H9 (cell line): ENCODE measurements at regions not wholly inside any gene's neighbourhood (a gene's known extent, or its start where the extent isn't known, plus 50 kb on each side); places are given as distances from the start of the nearest gene placed in this dataset.

ENCODE experiments used
- DNase-seq: peaks from one replicate; pipeline ENCODE4 v3.0.0-alpha.2; 2017
- H2AFZ ChIP-seq: one replicate; pipeline ENCODE4 v1.6.1; 2013; ENCODE audit warnings: mild to moderate bottlenecking, low read length, control low read depth, moderate library complexity
- H2AK5ac ChIP-seq: 2 replicates; pipeline ENCODE4 v1.6.1; 2013; ENCODE audit warnings: low read length, control low read depth, mixed read lengths; ENCODE audit not compliant: insufficient read length
- H2BK120ac ChIP-seq: one replicate; pipeline ENCODE4 v1.6.1; 2013; ENCODE audit warnings: low read depth, mild to moderate bottlenecking, low read length, control low read depth, inconsistent platforms; ENCODE audit not compliant: poor library complexity, severe bottlenecking
- H2BK12ac ChIP-seq: 2 replicates; pipeline ENCODE4 v1.6.1; 2013; ENCODE audit warnings: low read length, control low read depth, mixed read lengths, low read depth; ENCODE audit not compliant: insufficient read length
- H2BK15ac ChIP-seq: 2 replicates; pipeline ENCODE4 v1.6.1; 2013; ENCODE audit warnings: low read depth, low read length, control low read depth
- H2BK20ac ChIP-seq: one replicate; pipeline ENCODE4 v1.6.1; 2013; ENCODE audit warnings: low read depth, mild to moderate bottlenecking, low read length, control low read depth, inconsistent platforms; ENCODE audit not compliant: poor library complexity, severe bottlenecking
- H2BK5ac ChIP-seq: 2 replicates; pipeline ENCODE4 v1.6.1; 2013; ENCODE audit warnings: low read length, control low read depth, mixed read lengths; ENCODE audit not compliant: insufficient read length
- H3K14ac ChIP-seq: 2 replicates; pipeline ENCODE4 v1.6.1; 2013; ENCODE audit warnings: low read length, control low read depth; ENCODE audit not compliant: insufficient read depth
- H3K18ac ChIP-seq: 2 replicates; pipeline ENCODE4 v1.6.1; 2013; ENCODE audit warnings: low read depth, mild to moderate bottlenecking, mixed read lengths, low read length, control low read depth; ENCODE audit not compliant: insufficient read length
- H3K23ac ChIP-seq: 2 replicates; pipeline ENCODE4 v1.6.1; 2013; ENCODE audit warnings: low read length, control low read depth, mixed read lengths, low read depth; ENCODE audit not compliant: insufficient read length
- H3K23me2 ChIP-seq: 2 replicates; pipeline ENCODE4 v1.6.1; 2013; ENCODE audit warnings: low read depth, mild to moderate bottlenecking, mixed read lengths, low read length, control low read depth; ENCODE audit not compliant: insufficient read length, poor library complexity, severe bottlenecking
- H3K27ac ChIP-seq: 2 replicates; pipeline ENCODE4 v1.5.1; 2013; ENCODE audit warnings: low read length, control low read depth, mixed read lengths, low read depth; ENCODE audit not compliant: insufficient read length
- H3K27me3 ChIP-seq: 2 replicates; pipeline ENCODE4 v1.6.1; 2013; ENCODE audit warnings: low read length, control low read depth, inconsistent platforms; ENCODE audit not compliant: insufficient read depth
- H3K4ac ChIP-seq: 2 replicates; pipeline ENCODE4 v1.6.1; 2013; ENCODE audit warnings: low read depth, mild to moderate bottlenecking, control low read depth, inconsistent platforms, low read length, moderate library complexity
- H3K4me1 ChIP-seq: 2 replicates; pipeline ENCODE4 v1.6.1; 2013; ENCODE audit warnings: low read length, control low read depth, inconsistent platforms; ENCODE audit not compliant: insufficient read depth
- H3K4me2 ChIP-seq: 2 replicates; pipeline ENCODE4 v1.6.1; 2013; ENCODE audit warnings: low read length, control low read depth, mixed read lengths; ENCODE audit not compliant: insufficient read length, insufficient read depth
- H3K56ac ChIP-seq: 2 replicates; pipeline ENCODE4 v1.6.1; 2013; ENCODE audit warnings: low read depth, mild to moderate bottlenecking, mixed read lengths, low read length, control low read depth; ENCODE audit not compliant: insufficient read length
- H3K79me1 ChIP-seq: 2 replicates; pipeline ENCODE4 v1.6.1; 2013; ENCODE audit warnings: low read depth, mild to moderate bottlenecking, moderate library complexity, low read length, control low read depth, inconsistent platforms; ENCODE audit not compliant: insufficient read depth, poor library complexity, severe bottlenecking
- H3K79me2 ChIP-seq: 2 replicates; pipeline ENCODE4 v1.6.1; 2013; ENCODE audit warnings: low read length, control low read depth, inconsistent platforms; ENCODE audit not compliant: insufficient read depth
- H3K9ac ChIP-seq: 2 replicates; pipeline ENCODE4 v1.6.1; 2013; ENCODE audit warnings: low read length, control low read depth, mixed read lengths; ENCODE audit not compliant: insufficient read length; ENCODE audit errors: extremely low read depth
- H3K9me3 ChIP-seq: one replicate; pipeline ENCODE4 v1.6.1; 2013; ENCODE audit warnings: low read depth, low read length, inconsistent platforms; ENCODE audit not compliant: control insufficient read depth
- H3T11ph ChIP-seq: one replicate; pipeline ENCODE4 v1.6.1; 2013; ENCODE audit warnings: mild to moderate bottlenecking, low read length, control low read depth, inconsistent platforms
- H4K20me1 ChIP-seq: one replicate; pipeline ENCODE4 v1.6.1; 2013; ENCODE audit not compliant: control insufficient read depth, insufficient read length, insufficient read depth
- H4K5ac ChIP-seq: 2 replicates; pipeline ENCODE4 v1.6.1; 2013; ENCODE audit warnings: low read depth, mild to moderate bottlenecking, mixed read lengths, low read length, control low read depth; ENCODE audit not compliant: insufficient read length
- H4K8ac ChIP-seq: replicated peaks from 2 replicates; pipeline ENCODE4 v1.6.1; 2013; ENCODE audit warnings: low read length, control low read depth, mixed read lengths, low read depth; ENCODE audit not compliant: insufficient read length
- H4K91ac ChIP-seq: 2 replicates; pipeline ENCODE4 v1.6.1; 2013; ENCODE audit warnings: low read depth, mild to moderate bottlenecking, moderate library complexity, mixed read lengths, low read length, control low read depth; ENCODE audit not compliant: insufficient read length
- H3K27ac Mint-ChIP-seq, 3 experiments: 2 replicates in 2 of 3; 3 replicates in 1 of 3; pipeline ENCODE4 v1.8.0; 2020 to 2021; ENCODE audit warnings: mixed read lengths in 3 of 3, mild to moderate bottlenecking in 1 of 3, moderate library complexity in 1 of 3
- H3K27me3 Mint-ChIP-seq: 2 replicates; pipeline ENCODE4 v1.8.0; 2021; ENCODE audit warnings: low read depth, mild to moderate bottlenecking, moderate library complexity, mixed read lengths
- H3K36me3 Mint-ChIP-seq, 3 experiments: 2 replicates in 2 of 3; 3 replicates in 1 of 3; pipeline ENCODE4 v1.8.0; 2020 to 2021; ENCODE audit warnings: low read depth in 3 of 3, mixed read lengths in 3 of 3; ENCODE audit not compliant: insufficient read depth in 1 of 3
- H3K4me1 Mint-ChIP-seq, 2 experiments: 2 replicates each; pipeline ENCODE4 v1.8.0; 2020; ENCODE audit warnings: mixed read lengths in 2 of 2
- H3K4me3 Mint-ChIP-seq, 2 experiments: 2 replicates in 1 of 2; 3 replicates in 1 of 2; pipeline ENCODE4 v1.8.0; 2020 to 2021; ENCODE audit warnings: mild to moderate bottlenecking in 2 of 2, mixed read lengths in 2 of 2, moderate library complexity in 1 of 2
- H3K9me3 Mint-ChIP-seq, 2 experiments: 2 replicates in 1 of 2; 3 replicates in 1 of 2; pipeline ENCODE4 v1.8.0; 2020; ENCODE audit warnings: mild to moderate bottlenecking in 2 of 2, mixed read lengths in 2 of 2, moderate library complexity in 1 of 2
- CTCF ChIP-seq: fragments of 200-600 bp; sonication (generic); conservative IDR thresholded peaks from 3 replicates; pipeline ENCODE4 v1.8.0; 2021; ENCODE audit warnings: antibody characterized with exemption, mild to moderate bottlenecking
- WGBS: extraction: QIAGEN DNeasy Blood & Tissue Kit; methylation state at CpG from one replicate; pipeline ENCODE4 v1.1.7; 2013; ENCODE audit warnings: missing lambda C conversion rate, low lambda C conversion rate, mixed read lengths; ENCODE audit not compliant: insufficient read length; ENCODE audit errors: extremely low coverage; 5-methylcytosine and 5-hydroxymethylcytosine counted together

GRCh38 chr10:76631884-76632766, 1005.5 kb downstream of the KCNMA1 start:
- no peak overlapping the region for H2AFZ ChIP-seq
- WGBS, result no CpG with 5 or more reads among the region's 16 CpGs
- H3K23ac ChIP-seq, result no peak overlapping the region
- no peak overlapping the region for H3K9ac ChIP-seq
- Mint-ChIP-seq H3K4me1 (peaks cover 25% of the 10 kb centered on the region in 2 experiments), H3K4me3 (peak overlapping the region; percentile 48 to 59; a peak in 4 of 5 replicates), H3K27ac (peak overlapping the region in 2 of 3 experiments; percentile 29 to 36; a peak in 1 of 7 replicates), H3K27me3 (peaks cover 12% of the 10 kb centered on the region), H3K9me3 (peaks cover 0 to 2% of the 10 kb centered on the region in 2 experiments; a peak in 1 of 5 replicates), H3K36me3 (no peaks in the 10 kb centered on the region)
- H3K27ac ChIP-seq, result no peak overlapping the region
- no peak overlapping the region for H3K56ac ChIP-seq
- H4K5ac ChIP-seq, result no peak overlapping the region
- DNase-seq, result peak; percentile 56
- H3K18ac ChIP-seq, result no peak overlapping the region
- no peaks in the 10 kb centered on the region for H4K20me1 ChIP-seq
- peak overlapping the region; percentile 45 for H3K4me2 ChIP-seq
- H3K4me1 ChIP-seq, result no peaks in the 10 kb centered on the region
- no peak overlapping the region for H3K4ac ChIP-seq
- TF ChIP-seq CTCF, result no peak
- no peaks in the 10 kb centered on the region for H3K79me1 ChIP-seq
- no peak overlapping the region for H2BK12ac ChIP-seq
- H3K27me3 ChIP-seq, result no peaks in the 10 kb centered on the region
- no peak overlapping the region for H2BK15ac ChIP-seq
- H3K23me2 ChIP-seq, result no peaks in the 10 kb centered on the region
- no peak overlapping the region for H2BK20ac ChIP-seq
- H4K91ac ChIP-seq, result no peak overlapping the region
- H2BK120ac ChIP-seq, result no peak overlapping the region
- no peak overlapping the region for H4K8ac ChIP-seq
- H3K9me3 ChIP-seq, result no peaks in the 10 kb centered on the region
- no peak overlapping the region for H3T11ph ChIP-seq
- no peaks in the 10 kb centered on the region for H3K79me2 ChIP-seq
- H3K14ac ChIP-seq, result no peak overlapping the region
- H2BK5ac ChIP-seq, result no peak overlapping the region
- no peak overlapping the region for H2AK5ac ChIP-seq
